ENCODE measurements at regions not wholly inside any gene's neighbourhood (a gene's known extent, or its start where the extent isn't known, plus 50 kb on each side); places are given as distances from the start of the nearest gene placed in this dataset.
"Not testable (repeated sequence)": the region's sequence is repeated elsewhere in the genome, so short reads cannot be mapped to it uniquely, and the experiment has no call there.

- no peak for DNase-seq
Measured at GRCh38 chr5:56313004-56313531, 79.9 kb upstream of the ANKRD55 start.

GRCh38 chr5:56311306-56311905 lies 78.3 kb upstream of the ANKRD55 start:
- no peak for DNase-seq

- DNase-seq, result no peak
Measured at GRCh38 chr5:56310711-56311204, 77.6 kb upstream of the ANKRD55 start.

- DNase-seq, result no peak
Measured at GRCh38 chr5:56309262-56309826, 76.2 kb upstream of the ANKRD55 start.

GRCh38 chr5:56307714-56308333 lies 74.7 kb upstream of the ANKRD55 start:
- no peak for DNase-seq

GRCh38 chr5:56306433-56307150 lies 73.5 kb upstream of the ANKRD55 start:
- peak; percentile 23 to 68 for DNase-seq

- no peak for DNase-seq
Measured at GRCh38 chr5:56305001-56305950, 72.1 kb upstream of the ANKRD55 start.

GRCh38 chr5:56303511-56303910 lies 70.4 kb upstream of the ANKRD55 start:
- DNase-seq, result no peak

GRCh38 chr5:56302027-56302426 lies 68.9 kb upstream of the ANKRD55 start:
- no peak for DNase-seq

- no peak for DNase-seq
Measured at GRCh38 chr5:56301069-56301468, 67.9 kb upstream of the ANKRD55 start.

- peak; percentile 14 to 68 for DNase-seq
Measured at GRCh38 chr5:56299212-56299611, 66.1 kb upstream of the ANKRD55 start.

GRCh38 chr5:56298336-56299090 lies 65.4 kb upstream of the ANKRD55 start:
- no peak for DNase-seq

- DNase-seq, result no peak
Measured at GRCh38 chr5:56297851-56298250, 64.7 kb upstream of the ANKRD55 start.

GRCh38 chr5:56295311-56295710 lies 62.2 kb upstream of the ANKRD55 start:
- not testable (repeated sequence) for DNase-seq

- no peak for DNase-seq
Measured at GRCh38 chr5:56294354-56294753, 61.2 kb upstream of the ANKRD55 start.

- not testable (repeated sequence) for DNase-seq
Measured at GRCh38 chr5:56292874-56293273, 59.7 kb upstream of the ANKRD55 start.

- DNase-seq, result no peak
Measured at GRCh38 chr5:56291661-56292374, 58.7 kb upstream of the ANKRD55 start.

GRCh38 chr5:56291079-56291643 lies 58.0 kb upstream of the ANKRD55 start:
- no peak for DNase-seq

- no peak for DNase-seq
Measured at GRCh38 chr5:56290378-56291078, 57.4 kb upstream of the ANKRD55 start.

- no peak for DNase-seq
Measured at GRCh38 chr5:56289602-56289987, 56.5 kb upstream of the ANKRD55 start.

Data from NCI-H524 (cell line).